ENCODE measurements at regions not wholly inside any gene's neighbourhood (a gene's known extent, or its start where the extent isn't known, plus 50 kb on each side); places are given as distances from the start of the nearest gene placed in this dataset.

DNA sequence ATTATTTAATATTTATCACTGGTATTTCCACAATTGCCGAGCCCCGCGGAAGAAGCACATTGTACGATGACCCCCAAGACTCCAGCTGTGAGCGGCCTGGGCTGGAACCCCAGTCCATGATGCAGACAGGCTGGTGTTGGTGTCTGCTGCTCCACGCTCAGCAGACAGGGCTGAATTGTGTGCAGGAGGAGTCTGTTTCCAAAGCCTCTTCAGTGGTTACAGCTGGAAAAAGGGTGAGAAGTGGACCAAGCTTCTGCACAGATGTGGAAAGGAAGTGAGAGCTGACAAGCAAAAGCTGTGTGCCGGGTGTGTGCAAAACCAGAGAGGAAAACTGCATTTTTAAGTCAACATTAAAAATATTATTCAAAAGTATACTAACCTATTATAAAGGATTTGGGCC lies 500.4 kb downstream of the GALR1 start (continued):
- TF ChIP-seq, protein P1, sequence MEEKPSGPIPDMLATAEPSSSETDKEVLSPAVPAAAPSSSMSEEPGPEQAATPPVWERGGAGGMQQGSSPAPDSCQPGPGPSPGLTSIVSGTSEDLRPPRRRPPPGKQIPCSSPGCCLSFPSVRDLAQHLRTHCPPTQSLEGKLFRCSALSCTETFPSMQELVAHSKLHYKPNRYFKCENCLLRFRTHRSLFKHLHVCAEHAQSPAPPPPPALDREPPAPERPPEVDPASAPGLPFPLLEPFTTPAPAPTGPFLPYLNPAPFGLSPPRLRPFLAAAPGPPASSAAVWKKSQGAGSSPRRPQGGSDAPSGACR (CRISPR knock-in tag; IDR thresholded peaks at IDR 0.05), result no peak
- TF ChIP-seq ZNF317 (CRISPR knock-in tag; IDR thresholded peaks at IDR 0.05) (no peak), ZNF737 (CRISPR knock-in tag; IDR thresholded peaks at IDR 0.05; ENCODE audit: borderline replicate concordance) (no peak), SMAD1 (CRISPR knock-in tag; IDR thresholded peaks at IDR 0.05; ENCODE audit: borderline replicate concordance, low read depth) (no peak)

DNA sequence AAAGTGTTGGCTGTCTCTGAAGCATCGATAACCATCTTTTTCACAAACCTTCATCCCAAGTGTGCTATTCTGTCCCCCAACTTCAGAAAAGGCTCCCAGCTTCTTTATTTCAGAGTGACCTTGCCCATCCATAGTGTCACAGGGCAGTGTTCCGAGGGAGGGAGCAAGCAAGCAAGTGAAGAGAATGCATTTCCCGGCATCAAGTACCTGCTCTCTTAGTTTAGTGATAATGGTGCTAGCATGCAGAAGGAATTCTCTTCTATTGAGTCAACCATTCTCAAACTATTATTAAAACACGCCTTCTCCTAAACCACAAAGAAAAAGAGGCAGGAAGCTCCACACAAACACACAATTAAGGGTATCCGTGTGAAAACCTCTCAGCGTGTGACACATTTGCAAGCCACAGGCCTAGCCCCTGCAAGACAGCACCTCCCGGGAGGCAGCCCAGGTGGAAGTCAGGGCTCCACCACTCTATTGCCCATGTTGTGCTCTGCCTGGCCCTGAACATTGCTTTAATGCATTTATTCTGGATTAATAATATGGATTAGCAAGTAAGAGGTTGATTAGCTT lies 504.9 kb downstream of the GALR1 start:
- no peaks in the 10 kb centered on the region for H4K20me1 ChIP-seq (ENCODE audit: insufficient read depth, low read length)
- intact Hi-C loops (cut with micrococcal nuclease; ENCODE audit: unreplicated experiment), result no loop called here
- H3K4me1 ChIP-seq (ENCODE audit: insufficient read depth, low read length), result no peaks in the 10 kb centered on the region
- H3K9ac ChIP-seq (ENCODE audit: insufficient read depth, low read depth, low read length), result no peak overlapping the region
- H2AFZ ChIP-seq (ENCODE audit: low read length), result no peak overlapping the region
- H3K79me2 ChIP-seq (ENCODE audit: insufficient read depth, low read length), result no peaks in the 10 kb centered on the region
- WGBS (ENCODE audit: low lambda C conversion rate), result 18% methylated on average over 7 of the region's 7 CpGs
- no peak for ATAC-seq
- peaks cover 0 to 5% of the 10 kb centered on the region in 2 experiments; a peak in 2 of 5 replicates for H3K27me3 ChIP-seq (ENCODE audit: control insufficient read depth in 1 of 2, insufficient read depth in 2 of 2, low read length in 2 of 2)
- H3K9me3 ChIP-seq (ENCODE audit: low read length), result no peaks in the 10 kb centered on the region
- no peak overlapping the region for H3K4me2 ChIP-seq (ENCODE audit: low read depth, low read length)
- no peak for FAIRE-seq
- POLR2A ChIA-PET, result no interaction called here
- H3K36me3 ChIP-seq (replicated peaks in 1 of 2; ENCODE audit: control insufficient read depth in 1 of 2, insufficient read depth in 2 of 2, low read length in 2 of 2), result no peaks in the 10 kb centered on the region
- in situ Hi-C loops (cut with HindIII; ENCODE audit: extremely low pct_ligation_motif_present, low pct_unique_long_range_greater_than_20kb), result no loop called here
- DNase-seq (ENCODE audit: low spot score), result no peak
- no peak overlapping the region for H3K4me3 ChIP-seq (replicated peaks in 1 of 3; ENCODE audit: insufficient read depth in 1 of 3, low read depth in 2 of 3, low read length in 3 of 3)
- CTCF ChIA-PET (ENCODE audit: low intra/inter-chr PET ratio, low total read pairs), result no interaction called here
- H3K27ac ChIP-seq (ENCODE audit: extremely low read length, insufficient read depth, low read length), result no peak overlapping the region
- no TSS peak for BruUV-seq (replicated peaks)
- TF ChIP-seq SIX4 (CRISPR knock-in tag; IDR thresholded peaks at IDR 0.05) (no peak), ZNF570 (CRISPR knock-in tag; IDR thresholded peaks at IDR 0.05; ENCODE audit: borderline replicate concordance) (no peak), NCOA5 (CRISPR knock-in tag; IDR thresholded peaks at IDR 0.05) (no peak), STAT5B (CRISPR knock-in tag; IDR thresholded peaks at IDR 0.05) (no peak), MBNL3 (CRISPR knock-in tag; conservative IDR thresholded peaks at IDR 0.05) (no peak), ZNF451 (CRISPR knock-in tag; IDR thresholded peaks at IDR 0.05) (no peak), ZBTB8A (CRISPR knock-in tag; IDR thresholded peaks at IDR 0.05; ENCODE audit: borderline replicate concordance, low read depth) (no peak), ZSCAN9 (CRISPR knock-in tag; IDR thresholded peaks at IDR 0.05; ENCODE audit: borderline replicate concordance) (no peak), ARNT2 (CRISPR knock-in tag; IDR thresholded peaks at IDR 0.05; ENCODE audit: low read depth) (no peak), POGZ (CRISPR knock-in tag; IDR thresholded peaks at IDR 0.05) (no peak)
- TF ChIP-seq, protein P2, sequence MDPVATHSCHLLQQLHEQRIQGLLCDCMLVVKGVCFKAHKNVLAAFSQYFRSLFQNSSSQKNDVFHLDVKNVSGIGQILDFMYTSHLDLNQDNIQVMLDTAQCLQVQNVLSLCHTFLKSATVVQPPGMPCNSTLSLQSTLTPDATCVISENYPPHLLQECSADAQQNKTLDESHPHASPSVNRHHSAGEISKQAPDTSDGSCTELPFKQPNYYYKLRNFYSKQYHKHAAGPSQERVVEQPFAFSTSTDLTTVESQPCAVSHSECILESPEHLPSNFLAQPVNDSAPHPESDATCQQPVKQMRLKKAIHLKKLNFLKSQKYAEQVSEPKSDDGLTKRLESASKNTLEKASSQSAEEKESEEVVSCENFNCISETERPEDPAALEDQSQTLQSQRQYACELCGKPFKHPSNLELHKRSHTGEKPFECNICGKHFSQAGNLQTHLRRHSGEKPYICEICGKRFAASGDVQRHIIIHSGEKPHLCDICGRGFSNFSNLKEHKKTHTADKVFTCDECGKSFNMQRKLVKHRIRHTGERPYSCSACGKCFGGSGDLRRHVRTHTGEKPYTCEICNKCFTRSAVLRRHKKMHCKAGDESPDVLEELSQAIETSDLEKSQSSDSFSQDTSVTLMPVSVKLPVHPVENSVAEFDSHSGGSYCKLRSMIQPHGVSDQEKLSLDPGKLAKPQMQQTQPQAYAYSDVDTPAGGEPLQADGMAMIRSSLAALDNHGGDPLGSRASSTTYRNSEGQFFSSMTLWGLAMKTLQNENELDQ (CRISPR knock-in tag; IDR thresholded peaks at IDR 0.05; ENCODE audit: borderline replicate concordance), result no peak
- TF ChIP-seq, protein P3, sequence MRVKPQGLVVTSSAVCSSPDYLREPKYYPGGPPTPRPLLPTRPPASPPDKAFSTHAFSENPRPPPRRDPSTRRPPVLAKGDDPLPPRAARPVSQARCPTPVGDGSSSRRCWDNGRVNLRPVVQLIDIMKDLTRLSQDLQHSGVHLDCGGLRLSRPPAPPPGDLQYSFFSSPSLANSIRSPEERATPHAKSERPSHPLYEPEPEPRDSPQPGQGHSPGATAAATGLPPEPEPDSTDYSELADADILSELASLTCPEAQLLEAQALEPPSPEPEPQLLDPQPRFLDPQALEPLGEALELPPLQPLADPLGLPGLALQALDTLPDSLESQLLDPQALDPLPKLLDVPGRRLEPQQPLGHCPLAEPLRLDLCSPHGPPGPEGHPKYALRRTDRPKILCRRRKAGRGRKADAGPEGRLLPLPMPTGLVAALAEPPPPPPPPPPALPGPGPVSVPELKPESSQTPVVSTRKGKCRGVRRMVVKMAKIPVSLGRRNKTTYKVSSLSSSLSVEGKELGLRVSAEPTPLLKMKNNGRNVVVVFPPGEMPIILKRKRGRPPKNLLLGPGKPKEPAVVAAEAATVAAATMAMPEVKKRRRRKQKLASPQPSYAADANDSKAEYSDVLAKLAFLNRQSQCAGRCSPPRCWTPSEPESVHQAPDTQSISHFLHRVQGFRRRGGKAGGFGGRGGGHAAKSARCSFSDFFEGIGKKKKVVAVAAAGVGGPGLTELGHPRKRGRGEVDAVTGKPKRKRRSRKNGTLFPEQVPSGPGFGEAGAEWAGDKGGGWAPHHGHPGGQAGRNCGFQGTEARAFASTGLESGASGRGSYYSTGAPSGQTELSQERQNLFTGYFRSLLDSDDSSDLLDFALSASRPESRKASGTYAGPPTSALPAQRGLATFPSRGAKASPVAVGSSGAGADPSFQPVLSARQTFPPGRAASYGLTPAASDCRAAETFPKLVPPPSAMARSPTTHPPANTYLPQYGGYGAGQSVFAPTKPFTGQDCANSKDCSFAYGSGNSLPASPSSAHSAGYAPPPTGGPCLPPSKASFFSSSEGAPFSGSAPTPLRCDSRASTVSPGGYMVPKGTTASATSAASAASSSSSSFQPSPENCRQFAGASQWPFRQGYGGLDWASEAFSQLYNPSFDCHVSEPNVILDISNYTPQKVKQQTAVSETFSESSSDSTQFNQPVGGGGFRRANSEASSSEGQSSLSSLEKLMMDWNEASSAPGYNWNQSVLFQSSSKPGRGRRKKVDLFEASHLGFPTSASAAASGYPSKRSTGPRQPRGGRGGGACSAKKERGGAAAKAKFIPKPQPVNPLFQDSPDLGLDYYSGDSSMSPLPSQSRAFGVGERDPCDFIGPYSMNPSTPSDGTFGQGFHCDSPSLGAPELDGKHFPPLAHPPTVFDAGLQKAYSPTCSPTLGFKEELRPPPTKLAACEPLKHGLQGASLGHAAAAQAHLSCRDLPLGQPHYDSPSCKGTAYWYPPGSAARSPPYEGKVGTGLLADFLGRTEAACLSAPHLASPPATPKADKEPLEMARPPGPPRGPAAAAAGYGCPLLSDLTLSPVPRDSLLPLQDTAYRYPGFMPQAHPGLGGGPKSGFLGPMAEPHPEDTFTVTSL (CRISPR knock-in tag; IDR thresholded peaks at IDR 0.05; ENCODE audit: borderline replicate concordance), result no peak

All from HepG2 (cell line).